Stimulated activated CD8-positive, alpha-beta memory T cell treated with anti-CD3 and anti-CD28 coated beads, Interleukin-7, amount 100 ng/mL, for 4 hours (primary cell): ENCODE measurements at regions not wholly inside any gene's neighbourhood (a gene's known extent, or its start where the extent isn't known, plus 50 kb on each side); places are given as distances from the start of the nearest gene placed in this dataset.
"Not testable (repeated sequence)": the region's sequence is repeated elsewhere in the genome, so short reads cannot be mapped to it uniquely, and the experiment has no call there.

Source experiments
- DNase-seq, 2 donors: peaks; one replicate each; pipeline ENCODE4 v3.0.0-alpha.2; 2020; ENCODE audit warnings: low read depth in 2 of 2

DNA sequence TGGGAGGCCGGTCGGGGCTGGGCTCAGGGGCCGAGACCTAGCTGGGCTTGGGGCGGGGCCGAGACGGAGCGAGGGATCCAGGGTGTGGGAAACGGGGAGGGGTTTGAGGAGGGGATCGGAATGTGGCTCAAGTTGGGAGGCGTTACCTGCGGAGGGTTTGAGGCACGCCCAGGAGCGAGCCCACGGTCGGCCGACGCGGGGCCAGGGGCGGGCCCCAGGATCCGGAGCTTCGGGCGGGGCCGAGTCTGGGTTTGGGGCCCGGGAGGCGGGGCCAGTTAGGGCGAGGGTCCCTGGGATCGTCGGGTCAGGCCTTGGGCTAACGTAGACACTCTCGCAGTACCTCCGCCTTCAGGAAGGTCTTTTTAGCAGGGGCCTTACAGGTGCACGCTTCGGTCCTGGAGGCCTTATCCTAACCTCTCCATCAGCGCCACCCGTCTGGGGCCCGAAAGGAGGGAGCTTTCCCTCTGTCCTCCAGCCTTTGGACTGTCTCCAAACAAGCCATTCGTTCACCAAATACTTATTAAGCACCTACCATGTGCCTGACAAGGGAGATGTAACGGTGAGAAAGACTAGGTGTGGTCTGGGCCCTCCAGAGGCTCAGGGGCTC, 228.2 kb upstream of the FRG2C start:
- not testable (repeated sequence) for DNase-seq

DNA sequence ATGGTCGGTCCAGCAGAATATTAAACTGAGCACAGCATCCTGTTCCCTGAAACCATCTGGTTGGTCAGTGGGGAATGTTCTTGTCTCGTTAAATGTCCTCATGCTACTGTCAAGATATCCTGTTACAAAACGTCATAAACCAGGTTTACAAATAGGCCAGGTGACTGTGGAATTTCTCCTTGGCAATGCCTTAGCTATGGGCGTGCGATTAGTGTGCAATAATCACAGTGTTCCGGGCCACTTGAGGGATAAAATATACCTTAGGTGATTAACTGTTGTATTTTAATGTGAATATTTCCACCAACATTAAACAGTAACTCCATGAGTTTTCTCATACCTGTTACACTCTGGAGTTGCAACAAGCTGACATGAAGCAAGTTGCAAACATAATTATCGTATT, 223.1 kb upstream of the FRG2C start:
- not testable (repeated sequence) for DNase-seq

GRCh38 chr3:75444634-75445033, 219.5 kb upstream of the FRG2C start:
- not testable (repeated sequence) for DNase-seq

DNA sequence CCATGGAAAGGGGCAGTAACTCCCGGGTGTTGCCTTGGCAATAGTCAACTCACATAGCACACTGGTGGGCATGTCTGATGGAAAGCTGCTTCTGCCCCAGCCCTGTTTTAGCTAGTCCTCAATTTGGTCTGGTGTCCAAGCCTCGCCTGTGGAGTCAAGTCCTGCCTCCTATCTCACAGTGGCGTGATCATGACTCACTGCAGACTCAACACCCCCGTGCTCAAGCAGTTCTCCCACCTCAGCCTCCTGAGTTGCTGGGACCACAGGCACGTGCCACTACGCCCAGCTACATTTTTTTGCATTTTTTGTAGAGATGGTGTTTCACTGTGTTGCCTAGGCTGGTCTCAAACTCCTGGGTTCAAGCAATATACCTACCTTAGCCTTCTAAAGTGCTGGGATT, 218.9 kb upstream of the FRG2C start:
- DNase-seq = not testable (repeated sequence)

DNA sequence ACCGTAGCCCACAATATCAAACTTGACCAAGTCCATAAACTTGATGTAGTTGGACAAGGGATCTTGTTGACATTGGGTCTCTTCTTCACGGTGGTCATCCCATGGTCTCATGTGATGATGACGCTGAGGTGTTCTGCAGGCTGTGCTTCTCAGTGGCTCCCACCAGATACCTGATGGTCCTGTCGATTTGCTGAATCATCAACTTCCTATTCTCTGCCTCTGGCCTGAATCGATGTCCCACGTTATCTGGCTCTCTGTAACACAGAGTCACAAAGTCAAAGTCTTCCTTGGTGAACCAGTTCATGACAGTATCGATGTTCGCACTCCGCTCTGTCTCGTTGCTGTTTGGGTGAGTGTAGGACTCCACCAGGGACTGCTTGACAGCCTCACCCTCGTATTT, 217.2 kb upstream of the FRG2C start:
- DNase-seq = not testable (repeated sequence)

DNA sequence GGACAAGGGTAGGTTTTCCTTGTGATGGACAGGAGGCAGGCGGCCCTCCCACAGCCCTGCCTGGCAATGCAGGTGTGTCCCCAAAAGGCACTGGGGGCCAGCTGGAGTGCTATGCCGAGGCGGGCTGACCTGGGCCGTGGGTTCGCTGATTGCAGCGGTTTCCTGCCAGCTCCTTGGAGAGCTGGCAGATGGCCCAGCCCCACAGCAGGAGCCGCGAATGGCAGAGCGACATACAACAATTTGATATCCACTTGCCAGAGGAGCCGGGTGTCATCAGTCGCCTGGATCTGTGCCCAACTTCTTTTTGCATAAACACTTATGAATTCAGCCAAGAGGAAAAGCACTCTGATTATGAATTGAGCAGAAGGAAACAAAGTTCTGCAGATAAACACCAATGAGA, 210.8 kb upstream of the FRG2C start:
- DNase-seq = not testable (repeated sequence)

DNA sequence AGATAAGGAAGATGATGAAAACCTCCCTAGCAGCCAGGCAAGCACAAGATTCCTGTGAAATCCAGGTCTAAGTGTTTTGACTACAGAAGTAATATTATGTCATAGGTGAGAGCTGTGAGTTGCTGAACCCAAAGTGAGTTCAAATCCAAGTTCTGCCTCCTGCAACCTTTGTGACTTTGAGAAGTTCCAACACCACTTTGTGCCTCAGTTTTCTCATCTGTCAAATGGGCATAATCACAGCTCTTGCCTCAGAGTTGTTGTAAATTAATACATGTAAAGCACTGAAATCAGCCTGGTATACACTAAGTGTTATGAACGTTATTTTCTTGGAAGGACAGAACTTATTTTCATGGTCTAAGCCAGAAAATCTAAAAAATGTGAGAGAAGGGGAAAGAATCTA, 210.3 kb upstream of the FRG2C start:
- DNase-seq = not testable (repeated sequence)

- DNase-seq = not testable (repeated sequence)
Observed at GRCh38 chr3:75474530-75474929, 189.6 kb upstream of the FRG2C start.

DNA sequence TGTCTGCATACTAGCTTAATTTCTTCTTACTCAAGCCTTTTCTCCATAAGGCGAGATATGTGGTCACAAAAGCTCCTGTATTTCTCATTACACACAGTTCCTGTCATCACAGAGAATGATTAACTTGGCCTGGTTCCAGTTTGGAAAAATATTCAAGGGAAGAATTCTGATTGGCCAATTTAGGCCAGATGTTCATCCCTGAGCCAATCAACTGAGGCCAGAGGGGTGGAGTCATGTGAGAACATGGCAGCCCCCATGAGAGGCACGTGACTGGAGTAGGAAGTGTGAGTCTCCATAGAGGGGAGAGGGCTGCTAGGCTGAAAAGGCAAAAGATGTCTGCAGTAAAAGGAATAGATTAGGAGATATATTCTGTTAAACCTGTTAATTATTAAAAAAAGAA, 167.5 kb upstream of the FRG2C start:
- not testable (repeated sequence) for DNase-seq

- not testable (repeated sequence) for DNase-seq
Observed at GRCh38 chr3:75500357-75500756, 163.8 kb upstream of the FRG2C start.

DNA sequence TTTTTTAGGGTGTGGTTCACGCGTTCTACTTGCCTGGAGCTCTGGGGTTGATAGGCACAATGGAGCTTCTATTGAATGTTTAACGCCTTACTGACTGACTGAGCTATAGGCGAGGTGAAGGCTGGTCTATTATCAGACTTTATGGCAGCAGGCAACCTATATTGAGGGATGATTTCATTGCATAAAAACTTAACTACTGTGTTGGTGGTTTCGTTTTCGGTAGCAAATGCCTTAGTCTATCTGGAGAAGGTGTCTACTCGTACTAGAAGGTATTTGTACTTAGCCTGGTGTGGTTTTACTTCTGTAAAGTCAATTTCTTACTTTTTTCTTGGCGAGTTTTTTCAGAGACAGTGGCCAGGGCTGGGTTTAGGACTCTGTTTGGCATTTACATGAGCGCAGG, 162.0 kb upstream of the FRG2C start:
- not testable (repeated sequence) for DNase-seq

- not testable (repeated sequence) for DNase-seq
Observed at GRCh38 chr3:75502769-75503756, 161.1 kb upstream of the FRG2C start.

DNA sequence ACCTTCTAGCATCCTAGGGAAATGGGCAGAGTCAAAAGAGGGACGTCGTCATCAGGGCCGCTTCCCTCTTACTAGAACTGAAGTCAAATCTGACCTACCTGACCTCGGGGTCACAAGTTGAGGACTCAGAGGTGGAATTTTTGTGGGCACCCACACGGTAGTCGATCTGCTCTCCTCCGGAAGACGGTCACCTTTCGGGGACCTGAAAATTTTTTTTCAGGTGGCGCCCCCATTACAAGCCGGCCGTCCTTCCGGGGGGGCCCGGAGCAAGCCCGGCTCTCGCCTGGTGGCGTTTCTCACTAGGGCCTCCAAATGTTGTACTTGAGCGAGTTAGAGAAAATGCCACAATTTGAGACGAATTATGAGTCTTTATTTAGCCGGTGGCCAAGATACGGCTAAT, 157.5 kb upstream of the FRG2C start:
- no peak for DNase-seq

- not testable (repeated sequence) for DNase-seq
Observed at GRCh38 chr3:75507956-75508355, 156.2 kb upstream of the FRG2C start.

DNA sequence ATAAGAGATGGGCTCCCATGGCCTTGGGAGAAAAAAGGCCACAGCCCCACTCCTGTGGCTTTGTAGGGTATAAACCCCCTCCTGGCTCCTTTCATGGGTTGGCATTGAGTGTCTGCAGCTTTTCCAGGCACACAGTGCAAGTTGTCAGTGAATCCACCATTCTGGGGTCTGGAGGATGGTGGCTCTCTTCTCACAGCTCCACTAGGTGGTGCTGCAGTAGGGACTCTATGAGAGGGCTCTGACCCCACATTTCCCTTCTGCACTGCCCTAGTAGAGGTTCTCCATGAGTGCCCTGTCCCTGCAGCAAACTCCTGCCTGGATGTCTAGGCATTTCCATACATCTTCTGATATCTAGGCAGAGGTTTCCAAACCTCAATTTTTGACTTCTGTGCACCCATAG, 136.5 kb upstream of the FRG2C start:
- not testable (repeated sequence) for DNase-seq

DNA sequence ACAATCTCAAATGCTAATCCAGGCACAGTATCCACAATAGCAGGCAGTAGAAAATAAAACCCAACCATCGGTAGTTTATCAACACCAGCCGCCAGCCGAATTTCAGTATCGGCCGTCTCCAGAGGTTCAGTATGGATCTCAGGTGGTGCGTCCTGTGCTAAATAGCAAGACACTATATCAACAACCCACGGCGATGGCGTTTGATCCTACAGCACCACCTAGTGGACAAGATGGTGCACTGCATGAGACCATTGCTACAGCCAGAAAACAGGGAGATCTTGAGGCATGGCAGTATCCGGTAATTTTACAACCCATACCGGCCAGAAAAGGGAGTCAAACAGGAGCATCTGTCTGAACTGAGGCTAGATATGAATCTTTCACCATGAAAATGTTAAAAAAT, 112.0 kb upstream of the FRG2C start:
- not testable (repeated sequence) for DNase-seq

DNA sequence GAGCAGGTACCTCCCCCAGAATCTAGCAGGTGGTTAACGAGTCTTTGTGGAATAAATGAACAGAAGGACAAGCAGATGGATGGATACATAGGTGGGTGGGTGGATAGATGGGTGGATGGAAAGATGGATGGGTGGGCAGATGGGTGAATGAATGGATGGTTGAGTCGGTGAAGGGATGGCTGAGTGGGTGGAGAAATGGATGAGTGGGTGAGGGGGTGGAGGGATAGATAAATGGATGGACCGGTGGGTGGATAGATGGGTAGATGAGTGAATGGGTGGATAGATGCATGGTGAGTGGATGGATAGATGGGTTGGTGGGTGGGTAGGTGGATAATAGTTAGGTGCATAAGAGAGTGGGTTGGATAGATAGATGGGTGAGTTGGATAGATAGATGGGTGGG, 99.7 kb upstream of the FRG2C start:
- not testable (repeated sequence) for DNase-seq

GRCh38 chr3:75572303-75572702, 91.8 kb upstream of the FRG2C start:
- not testable (repeated sequence) for DNase-seq

DNA sequence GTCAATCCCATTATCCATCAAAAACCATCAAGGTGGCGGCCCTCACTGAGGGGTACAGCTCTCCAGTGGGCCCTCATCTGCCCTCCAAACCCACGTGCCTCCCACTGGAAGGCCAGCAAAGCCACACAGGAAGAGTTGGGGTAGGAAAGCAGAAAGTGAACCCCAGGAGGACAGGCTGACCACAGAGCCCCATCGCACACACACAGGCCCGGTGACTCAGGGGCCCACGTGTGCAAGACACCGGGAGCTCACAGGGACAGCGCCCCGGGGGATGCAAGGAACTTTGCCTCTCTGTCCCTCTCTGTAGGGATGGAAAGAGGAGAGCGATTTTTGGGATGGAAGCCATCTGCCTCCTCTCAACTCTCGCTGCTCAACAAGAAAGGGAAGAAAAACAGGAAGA, 85.0 kb upstream of the FRG2C start:
- not testable (repeated sequence) for DNase-seq

DNA sequence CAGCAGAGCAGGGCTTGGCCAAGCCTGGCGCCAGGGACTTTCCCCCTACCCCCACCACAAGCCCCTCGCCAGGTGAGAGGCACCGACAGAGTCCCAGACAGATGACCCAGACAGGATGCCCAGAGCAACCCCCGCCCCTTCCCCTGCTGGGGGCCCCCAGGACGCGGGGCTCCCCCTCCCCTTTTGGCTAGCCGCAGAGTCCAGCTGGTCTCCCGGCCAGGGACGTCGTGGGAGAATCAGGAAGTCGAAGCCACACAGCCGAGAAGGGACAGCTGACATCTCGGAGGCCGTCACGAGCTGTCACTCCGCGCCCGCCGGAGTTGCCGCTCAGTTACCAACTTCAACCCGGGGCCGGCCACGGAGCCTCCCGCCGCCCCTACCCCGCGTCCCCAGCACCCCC, 84.6 kb upstream of the FRG2C start:
- not testable (repeated sequence) for DNase-seq

GRCh38 chr3:75579981-75580782, 83.9 kb upstream of the FRG2C start:
- not testable (repeated sequence) for DNase-seq

GRCh38 chr3:75582536-75582935, 81.6 kb upstream of the FRG2C start:
- DNase-seq = not testable (repeated sequence)
